CD4-positive, alpha-beta T cell treated with Interleukin-10 for 1 hour (primary cell): ENCODE measurements at regions not wholly inside any gene's neighbourhood (a gene's known extent, or its start where the extent isn't known, plus 50 kb on each side); places are given as distances from the start of the nearest gene placed in this dataset.

Experiments used
- DNase-seq: peaks from one replicate; pipeline ENCODE4 v3.0.0-alpha.2; 2020

DNA sequence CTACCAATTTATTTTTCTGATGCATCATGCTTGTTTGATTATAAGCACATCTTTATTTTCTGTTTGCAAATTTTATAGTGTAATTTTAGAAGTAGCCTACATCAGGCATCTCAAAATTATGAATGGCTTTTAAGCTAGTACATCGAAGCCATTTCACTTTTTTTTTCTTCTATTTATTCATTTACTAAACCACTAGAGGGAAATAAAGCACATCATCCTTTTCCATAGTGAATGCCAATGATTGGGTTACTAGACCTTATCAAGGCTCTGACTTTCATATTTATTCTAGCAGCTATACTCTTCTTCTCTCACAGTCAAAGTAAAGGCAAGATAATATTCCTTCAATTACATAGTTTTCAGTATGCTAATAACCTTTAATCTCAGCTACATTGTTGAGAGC, 736.4 kb upstream of the LRFN5 start:
- no peak for DNase-seq

DNA sequence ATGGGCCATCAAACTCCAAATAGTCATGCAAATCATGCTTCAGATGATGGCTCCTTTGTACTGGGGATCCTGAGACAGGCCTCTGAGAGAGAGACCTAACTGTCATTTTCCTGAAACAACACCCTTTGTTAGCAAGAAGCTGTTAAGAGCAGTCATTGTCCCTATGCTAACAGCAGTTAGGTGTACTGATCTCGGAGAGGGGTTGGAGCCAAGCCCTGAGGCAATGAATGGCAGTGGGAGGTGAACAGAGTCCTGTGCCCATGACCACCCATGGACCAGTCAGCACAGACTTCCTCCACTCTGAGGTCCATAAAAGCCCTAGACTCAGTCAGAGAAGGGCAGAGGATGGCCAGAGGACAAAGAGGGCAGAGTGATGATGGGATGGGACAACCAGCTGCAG, 747.6 kb upstream of the LRFN5 start:
- DNase-seq, result no peak

DNA sequence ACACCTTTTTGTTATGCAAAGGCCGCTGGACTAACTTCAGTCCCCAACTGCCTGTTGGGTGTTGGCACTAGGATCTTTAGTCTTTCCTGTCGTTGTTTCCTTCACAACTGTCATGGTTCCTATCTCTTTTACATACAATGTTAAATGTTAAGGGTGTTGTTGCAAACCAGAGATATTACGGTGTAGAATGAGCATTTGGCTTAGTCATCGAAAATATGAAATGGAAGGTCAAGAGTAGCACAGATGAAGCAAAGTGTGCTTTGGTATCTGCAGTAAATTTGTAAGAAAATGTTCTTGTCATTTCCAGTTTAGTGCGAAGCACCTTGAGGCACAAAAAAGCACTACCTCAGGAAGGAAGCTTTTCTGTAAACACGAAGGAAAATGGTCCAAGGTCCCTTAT, 751.3 kb upstream of the LRFN5 start:
- no peak for DNase-seq

DNA sequence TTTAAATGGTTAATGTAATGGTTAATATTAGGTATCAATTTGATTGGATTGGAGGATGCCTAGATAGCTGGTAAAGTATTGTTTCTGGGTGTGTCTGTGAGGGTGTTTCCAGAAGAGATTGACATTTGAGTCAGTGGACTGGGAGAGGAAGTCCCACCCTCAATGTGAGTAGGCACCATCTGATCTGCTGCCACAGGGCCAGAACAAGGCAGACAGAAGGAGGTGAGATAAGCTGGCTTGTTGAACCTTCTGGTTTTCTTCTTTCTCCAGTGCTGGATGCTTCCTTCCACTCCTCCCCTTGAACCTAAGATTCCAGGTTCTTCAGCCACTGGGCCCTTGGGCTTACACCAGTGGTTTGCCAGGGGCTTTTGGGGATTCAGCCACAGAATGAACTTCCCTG, 756.5 kb upstream of the LRFN5 start:
- DNase-seq, result no peak

DNA sequence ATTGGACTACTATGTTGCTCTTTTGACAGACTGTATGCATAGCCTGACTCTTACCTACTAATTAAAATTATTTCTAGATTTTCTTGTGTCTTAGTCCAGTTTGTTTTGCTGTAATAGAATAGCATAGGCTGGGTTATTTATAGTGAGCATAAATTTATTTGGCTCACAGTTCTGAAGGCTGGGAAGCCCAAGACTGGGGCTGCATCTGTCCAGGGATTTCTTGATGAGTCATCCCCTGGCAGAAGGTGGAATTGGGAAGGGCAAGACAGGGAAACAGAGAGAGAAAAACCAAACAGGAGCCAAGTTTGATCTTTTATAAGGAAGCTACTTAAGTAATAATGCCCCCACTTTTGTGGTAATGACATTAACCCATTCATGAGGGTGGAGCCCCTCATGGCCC, 759.2 kb upstream of the LRFN5 start:
- no peak for DNase-seq

DNA sequence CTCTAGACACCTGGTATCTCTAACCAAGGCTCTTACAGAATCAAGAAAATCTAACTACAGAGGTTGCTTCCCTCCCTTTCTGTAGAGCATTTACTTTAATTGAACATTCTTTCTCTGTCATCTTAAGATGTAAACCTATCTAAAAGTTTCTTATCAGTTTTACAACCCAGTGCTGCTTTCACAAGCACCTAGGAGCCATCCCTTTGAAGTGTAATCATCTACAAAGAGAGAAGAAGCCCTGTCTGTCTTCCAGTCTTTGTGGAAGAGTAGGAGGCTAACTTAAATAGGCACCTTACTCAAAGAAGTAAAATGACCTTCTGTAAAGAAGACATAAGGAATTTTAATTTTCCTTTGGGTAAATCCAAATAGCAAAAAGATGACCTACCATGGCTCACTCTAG, 763.9 kb upstream of the LRFN5 start:
- no peak for DNase-seq

DNA sequence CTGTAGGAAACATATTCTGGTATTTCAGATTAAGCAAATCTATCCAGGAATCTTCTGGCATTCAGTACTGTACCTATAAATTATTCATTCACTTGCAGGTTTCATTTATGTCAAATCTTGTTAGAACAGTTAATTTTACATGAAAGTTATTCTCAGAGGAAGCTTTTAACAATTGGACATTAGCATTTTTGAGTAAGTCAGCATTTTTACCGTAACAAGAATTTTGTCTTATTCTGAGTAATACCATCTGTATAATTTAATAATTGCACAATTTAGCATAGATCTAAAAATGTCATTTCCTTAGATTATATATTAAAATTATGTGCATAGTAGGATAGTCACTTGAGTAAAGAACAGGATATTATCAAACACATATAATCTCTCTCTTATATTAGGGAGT, 764.8 kb upstream of the LRFN5 start:
- DNase-seq, result no peak

DNA sequence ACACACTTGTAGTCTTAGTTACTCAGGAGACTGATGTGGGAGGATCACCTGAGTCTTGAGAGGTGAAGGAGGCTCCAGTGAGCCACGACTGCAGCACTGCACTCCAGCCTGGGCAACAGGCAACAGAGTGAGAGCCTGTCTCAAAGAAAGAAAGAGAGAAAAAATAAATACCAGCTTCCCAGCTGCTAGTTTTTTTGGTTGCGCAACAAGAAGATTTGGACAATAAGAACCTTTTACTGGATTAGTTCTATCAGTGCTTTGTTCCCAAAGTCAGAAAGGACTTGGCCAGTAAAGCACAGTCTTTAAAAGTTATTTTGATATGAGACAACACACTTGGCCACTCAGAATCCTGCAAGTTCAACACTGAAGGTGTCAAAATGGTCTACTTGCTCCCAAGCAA, 768.1 kb upstream of the LRFN5 start:
- DNase-seq, result no peak

DNA sequence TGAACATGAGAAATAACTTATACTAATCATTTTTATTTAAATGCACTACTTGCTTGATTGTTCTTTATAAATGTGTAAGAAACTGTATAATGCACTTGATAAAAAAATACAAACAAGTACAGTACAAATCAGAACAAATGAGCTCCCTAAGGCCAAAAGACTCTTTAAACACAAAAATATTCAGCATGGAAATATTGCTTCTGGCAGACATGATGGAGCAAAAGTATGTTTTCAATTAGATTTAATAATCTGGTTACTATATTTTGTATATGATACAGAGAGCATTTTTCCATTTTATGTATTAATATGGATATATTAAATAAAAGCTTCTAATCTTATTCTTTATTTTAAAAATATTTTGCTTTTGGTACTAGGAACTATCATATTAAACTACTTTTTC, 800.2 kb upstream of the LRFN5 start:
- no peak for DNase-seq

DNA sequence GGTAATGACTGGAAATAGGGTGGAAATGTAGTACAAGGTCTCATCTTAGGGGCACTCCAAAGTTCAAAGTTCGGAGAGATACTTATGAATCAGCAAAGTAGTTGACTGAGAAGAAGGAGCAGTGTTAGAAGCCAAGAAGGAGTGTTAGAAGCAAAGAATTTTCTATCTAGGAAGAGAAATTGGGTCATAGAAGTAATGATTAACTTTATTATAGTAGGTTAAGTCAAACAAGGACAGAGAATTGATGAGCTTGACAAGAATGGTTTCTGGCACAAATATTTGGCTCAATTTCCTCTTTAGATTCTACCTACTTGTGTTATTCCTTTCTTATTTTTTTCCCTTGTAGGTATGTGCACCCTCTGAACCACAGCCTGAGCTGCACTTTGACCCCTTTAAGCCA, 810.5 kb upstream of the LRFN5 start:
- DNase-seq, result no peak

DNA sequence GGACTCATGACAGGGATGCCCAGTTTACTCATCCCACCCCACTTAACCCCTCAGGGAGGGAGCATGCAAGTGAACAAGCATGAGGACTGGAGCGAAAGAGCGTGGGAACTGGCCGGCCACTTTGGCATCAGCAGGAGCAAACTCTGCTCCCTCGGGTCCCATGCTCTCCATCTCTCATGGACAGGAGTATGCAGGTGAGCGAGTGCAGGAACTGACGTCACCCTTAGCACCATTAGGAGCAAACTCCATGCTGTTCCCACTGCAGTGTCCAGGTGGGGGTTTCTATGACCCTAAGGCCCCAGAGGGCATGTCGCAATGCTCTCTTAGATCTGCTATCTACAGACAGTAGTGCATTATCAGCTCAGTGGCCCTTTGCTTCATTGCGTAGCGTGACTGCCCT, 821.8 kb upstream of the LRFN5 start:
- no peak for DNase-seq

DNA sequence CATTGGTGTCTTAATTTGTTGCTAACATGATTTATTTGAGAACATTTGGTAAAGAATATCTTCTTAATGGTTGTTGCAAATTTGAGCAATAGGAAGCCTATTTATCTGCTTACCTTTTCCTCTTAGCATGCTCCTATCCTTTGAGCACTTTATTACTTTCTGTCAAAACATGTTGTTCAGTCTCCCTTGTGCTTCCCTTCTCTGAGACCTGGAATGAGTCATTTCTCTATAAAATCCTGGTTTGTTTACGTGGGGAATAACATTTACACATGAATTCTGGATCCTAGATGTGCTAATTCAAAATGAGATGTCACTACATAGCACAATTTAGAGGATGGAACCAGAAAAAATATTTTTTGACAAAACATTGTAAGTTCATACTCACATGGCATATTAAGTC, 844.0 kb upstream of the LRFN5 start:
- DNase-seq, result no peak

DNA sequence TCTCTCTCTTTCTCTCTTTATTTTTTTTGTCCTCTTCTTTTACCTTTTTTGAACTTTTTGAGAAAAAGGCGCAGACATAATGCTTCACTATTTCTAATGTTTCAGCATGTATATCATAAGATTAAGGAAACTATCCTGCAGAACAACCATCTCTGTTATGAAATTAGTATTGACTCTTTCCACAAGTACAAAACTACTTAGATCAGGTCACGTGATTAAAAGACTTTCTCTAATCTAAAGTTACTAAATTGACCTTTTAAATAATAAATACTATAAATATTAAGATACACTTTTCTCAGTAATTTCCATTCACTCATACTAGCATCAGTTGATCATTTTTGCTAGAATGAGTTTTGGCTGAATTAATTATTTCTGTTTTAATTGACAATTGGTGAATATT, 844.5 kb upstream of the LRFN5 start:
- DNase-seq, result no peak

DNA sequence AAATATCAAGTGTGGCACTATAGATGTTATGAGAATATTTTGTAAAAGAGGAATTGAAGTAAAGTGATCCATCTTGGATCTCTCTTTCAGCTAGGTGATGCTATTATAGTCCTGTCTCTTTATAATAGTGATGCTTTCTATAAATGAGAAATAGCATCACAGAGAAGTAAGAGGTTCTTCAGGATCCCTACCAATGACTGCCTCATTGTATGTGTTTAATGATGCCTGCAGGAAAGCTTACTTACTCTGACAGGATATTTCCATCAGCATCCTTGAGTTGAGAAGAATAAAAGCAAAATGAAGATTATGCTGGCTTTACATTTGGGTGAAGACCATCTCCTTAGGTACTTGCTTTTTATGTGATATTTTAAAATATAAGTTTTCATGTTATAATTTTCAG, 846.0 kb upstream of the LRFN5 start:
- no peak for DNase-seq

DNA sequence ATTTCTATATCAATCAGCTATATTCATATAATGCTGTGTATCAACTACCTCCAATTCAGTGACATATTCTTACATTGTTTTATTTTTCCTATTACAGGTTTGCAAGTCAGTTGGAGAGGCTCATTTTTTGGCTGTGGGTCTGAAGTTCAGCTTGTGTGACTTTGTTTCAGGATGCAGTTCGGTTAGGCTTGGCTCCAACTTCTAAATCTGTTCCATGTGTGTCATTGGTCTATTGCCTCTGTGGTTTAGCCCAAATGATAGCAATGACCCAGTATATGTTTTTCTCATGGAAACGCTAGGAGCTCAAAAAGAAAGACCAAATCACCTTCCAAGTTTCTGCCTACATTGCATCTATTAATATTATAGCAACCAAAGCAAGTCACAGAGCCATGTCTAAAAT, 848.6 kb upstream of the LRFN5 start:
- DNase-seq, result no peak

DNA sequence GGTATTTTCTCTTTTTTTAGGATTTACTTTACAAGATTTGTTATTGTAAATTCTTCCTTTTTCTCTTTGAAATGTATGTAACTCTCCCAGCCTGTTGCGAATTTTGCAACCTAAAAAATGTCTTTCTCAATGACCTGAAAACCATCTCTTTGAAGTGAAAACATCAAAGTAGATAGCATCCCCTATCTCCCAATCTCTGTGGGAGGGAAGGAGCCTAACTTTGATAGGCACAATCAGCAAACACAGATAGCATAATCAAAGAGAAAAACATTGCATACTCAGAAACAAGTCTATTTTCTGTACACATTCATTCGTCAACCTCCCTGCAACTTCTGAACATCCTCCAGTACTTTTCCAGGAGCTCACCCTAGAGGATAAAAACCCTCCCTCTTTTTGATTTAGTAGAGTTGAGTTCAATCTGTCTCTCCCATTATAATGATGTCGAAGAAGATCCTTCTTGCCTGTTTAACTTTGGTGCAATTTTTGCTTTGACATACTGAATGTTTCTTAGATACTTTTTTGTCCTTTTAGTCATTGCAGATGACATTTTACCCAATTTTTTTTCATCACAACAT, 849.2 kb upstream of the LRFN5 start:
- no peak for DNase-seq

DNA sequence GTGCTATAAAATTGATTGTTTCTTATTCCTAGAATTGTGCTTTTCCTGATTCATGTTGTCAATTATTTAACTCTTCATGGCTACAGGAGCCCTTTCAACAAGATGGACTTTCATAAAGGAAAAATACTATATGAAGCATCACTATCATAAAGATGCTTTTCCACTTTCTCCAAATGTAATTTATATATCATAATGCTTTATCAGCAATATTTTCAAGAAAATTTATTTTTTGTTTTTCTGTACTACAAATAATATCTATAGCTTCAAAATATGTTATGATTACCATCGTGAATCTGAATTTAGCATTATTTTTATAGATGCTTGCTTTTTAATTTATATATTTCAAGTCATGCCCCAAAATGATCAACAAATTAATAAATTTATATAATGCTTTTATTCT, 873.5 kb upstream of the LRFN5 start:
- DNase-seq, result no peak

DNA sequence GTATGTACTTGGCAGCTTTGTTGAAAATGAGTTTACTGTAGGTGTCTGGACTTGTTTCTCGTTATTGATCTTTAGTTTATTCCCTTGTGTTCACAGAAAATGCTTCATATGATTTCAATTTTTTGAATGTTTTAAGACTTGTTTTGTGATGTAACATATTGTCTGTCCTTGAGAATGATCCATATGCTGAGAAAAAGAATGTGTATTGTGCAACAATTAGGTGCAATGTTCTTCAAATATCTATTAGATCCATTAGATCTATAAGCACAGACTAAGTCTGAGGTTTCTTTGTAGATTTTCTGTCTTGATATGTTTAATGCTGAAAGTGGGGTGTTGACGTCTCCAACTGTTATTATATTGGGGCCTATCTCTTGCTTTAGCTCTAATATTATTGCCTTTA, 879.6 kb upstream of the LRFN5 start:
- DNase-seq, result no peak

DNA sequence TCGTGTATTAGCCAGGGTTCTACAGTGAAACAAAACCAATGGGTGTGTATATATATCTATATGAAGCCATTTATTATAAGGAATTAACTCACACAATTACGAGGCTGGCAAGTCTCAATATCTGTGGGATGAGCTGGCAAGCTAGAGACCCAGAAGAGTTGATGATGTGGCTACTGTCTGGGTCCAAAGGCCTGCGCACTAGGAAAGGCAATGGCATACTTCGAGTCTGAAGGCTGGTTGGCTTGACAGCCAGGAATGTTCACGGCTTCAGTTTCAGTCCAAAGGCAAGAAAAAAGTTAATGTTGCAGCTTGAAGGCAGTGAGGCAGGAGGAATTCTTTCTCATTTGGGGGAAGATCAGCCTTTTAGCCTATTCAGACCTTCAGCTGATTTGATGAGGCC, 893.3 kb upstream of the LRFN5 start:
- no peak for DNase-seq

DNA sequence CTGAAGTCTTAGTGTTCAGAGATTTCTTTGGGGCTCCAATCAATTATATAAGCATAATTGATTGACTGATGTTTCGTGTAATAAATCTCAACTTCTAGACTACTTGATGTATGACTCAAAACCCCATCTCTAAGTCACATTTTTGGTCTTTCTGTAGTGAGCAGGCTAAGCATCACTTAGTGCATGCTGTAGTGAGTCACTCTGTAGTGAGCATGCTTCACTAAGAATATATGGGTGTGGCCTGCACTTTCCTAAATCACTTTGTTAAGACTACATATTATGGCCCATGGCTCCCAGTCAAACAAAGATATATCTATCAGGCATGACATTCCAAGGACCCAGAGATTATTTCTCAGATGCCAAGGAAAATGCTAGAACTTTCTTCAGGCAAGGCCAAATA, 909.4 kb upstream of the LRFN5 start:
- no peak for DNase-seq

DNA sequence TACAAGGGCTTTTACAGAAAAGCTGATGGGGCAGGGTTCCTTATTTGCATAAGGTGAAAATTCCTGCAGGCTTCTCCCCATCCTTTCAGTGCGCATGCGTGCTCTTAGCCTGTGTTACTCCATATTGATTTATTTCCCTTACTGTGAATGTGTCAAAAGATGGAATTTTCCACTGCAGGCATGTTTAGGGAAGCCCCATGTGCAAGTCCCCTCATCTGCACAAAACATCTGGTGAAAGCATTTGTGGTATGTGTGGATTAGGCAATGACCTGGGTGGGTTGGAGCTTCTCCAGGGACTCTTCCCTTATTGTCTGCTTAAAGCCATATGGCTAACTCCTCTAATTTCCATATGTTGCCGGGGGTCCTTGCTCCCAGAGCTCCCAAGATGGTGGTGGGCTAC, 912.7 kb upstream of the LRFN5 start:
- no peak for DNase-seq

DNA sequence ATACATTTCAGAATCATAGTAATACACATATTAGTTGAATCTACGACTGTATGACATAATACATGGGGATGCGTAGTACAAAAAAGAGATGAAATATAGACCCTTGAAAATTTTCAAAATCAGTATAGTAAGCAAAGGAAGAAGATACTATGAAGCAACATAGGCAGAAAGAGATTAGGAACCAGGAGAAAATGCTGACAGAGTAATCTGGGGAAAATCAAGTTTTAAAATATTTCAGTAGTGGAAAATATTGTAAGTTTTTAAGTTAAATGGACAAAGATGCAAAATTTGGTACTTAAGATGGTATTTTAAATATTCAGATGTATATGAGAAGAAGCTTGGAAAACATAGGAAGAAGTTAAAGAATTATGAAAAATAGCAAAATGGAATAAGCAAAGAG, 915.6 kb upstream of the LRFN5 start:
- DNase-seq, result no peak

DNA sequence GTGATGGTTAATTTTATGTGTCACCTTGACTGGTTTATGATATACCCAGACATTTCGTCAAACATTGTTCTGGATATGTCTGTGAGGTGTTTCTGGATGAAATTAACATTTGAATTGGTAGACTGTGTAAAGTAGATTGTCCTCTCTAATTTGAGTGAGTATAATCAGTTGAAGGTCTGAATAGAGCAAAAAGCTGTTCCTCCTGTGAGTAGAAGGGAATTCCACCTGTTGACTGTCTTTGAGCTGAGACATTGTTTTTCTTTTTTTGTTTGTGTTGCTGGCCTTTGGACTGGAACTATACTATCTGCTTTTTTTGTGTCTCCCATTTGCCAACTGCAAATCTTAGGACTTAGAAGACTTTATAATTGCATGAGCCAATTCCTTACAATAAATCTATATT, 920.9 kb upstream of the LRFN5 start:
- no peak for DNase-seq

DNA sequence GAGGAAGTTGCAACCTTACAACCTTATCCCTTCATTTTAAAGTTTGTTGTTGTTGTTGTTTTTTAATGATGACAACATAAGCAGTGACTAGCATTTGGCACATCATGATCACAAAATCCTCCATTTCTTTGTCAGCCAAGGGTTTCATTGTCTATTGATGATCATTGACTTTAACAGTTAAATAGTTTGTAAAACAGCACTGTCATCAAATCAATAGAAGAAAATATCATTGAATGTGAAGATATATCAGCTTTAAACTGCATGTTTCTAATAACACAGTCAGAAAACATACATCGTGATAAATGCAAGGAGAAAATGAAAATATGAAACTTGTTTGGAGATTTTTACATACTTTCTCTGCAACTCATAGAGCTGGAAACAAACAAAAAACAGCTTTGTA, 922.3 kb upstream of the LRFN5 start:
- no peak for DNase-seq

DNA sequence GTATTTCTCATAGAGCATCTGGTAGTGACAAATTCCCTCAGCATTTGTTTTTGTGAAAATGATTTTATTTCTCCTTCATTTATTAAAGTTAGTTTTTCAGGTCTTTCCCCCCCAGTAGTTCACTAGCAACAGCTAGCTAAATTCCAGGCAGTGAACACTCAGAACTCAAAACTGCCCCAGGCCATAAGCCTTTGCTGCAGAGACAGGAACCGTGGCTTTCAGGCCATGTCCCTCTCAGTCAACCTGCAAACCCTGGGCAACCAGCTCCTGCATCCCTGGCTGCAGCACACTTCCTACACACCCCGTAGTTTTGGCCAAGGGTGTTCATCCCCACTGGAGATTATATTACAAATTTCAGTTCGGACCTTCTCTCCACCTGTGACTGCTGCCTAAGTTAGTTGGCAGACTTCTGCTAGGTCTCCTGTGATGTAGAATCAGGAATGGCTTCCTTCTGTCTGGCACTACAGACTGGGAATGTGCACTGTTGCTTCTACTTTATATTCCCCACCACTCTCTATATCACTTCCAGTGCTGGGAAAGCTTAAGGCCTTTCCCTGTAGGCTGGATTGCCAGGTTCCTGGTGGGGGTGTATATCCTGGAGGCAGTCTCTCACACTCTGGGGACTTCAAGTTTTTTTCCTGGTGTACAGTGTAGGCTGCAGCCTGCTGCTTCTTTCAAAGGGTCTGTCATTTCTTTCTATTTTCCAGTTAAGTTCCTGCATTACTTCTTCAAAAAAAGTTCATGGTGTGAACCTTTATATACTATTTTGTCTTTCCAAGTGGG, 924.4 kb upstream of the LRFN5 start:
- DNase-seq, result no peak
